ENCODE measurements at regions not wholly inside any gene's neighbourhood (a gene's known extent, or its start where the extent isn't known, plus 50 kb on each side); places are given as distances from the start of the nearest gene placed in this dataset.

DNA sequence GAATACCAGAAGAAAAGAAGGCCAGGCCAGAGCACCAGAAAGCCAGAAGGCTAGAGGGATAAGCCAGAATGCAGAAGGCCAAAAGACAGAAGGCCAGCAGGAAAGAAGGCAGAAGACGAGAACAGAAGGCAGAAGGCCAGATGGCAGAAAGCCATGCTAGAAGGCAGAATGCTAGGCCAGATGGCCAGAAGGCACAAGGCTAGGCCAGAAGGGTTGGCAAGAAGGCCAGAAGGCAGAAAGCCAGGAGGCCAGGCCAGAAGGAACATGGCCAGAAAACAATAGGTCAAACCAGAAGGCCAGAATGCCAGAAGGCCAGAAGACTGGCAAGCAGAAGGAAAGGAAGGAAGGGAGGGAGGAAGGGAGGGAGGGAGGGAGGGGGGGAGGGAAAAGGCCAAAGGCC lies 188.8 kb downstream of the TUBA3C start:
- Mint-ChIP-seq H3K27me3 (ENCODE audit: insufficient read depth, low read depth, poor library complexity) (peaks cover 22% of the 10 kb centered on the region), H3K36me3 (ENCODE audit: low read depth) (peaks cover 68% of the 10 kb centered on the region), H3K4me1 (no peaks in the 10 kb centered on the region; the same call in 2 of the 3 replicates), H3K27ac (no peak overlapping the region), H3K9me3 (peaks cover 100% of the 10 kb centered on the region), H3K4me3 (no peak overlapping the region)
- Histone ChIP-seq H3F3A (replicated peaks; ENCODE audit: low read depth) (no peaks in the 10 kb centered on the region), H3K4me1 (ENCODE audit: insufficient read depth) (no peaks in the 10 kb centered on the region), H3K4me2 (no peak overlapping the region), H3K4me3 (no peak overlapping the region), H4K20me1 (replicated peaks; ENCODE audit: insufficient read depth) (no peaks in the 10 kb centered on the region), H3K27me3 (ENCODE audit: insufficient read depth) (no peaks in the 10 kb centered on the region), H3K36me3 (ENCODE audit: insufficient read depth) (peaks cover 4% of the 10 kb centered on the region; the same call in 1 of the 2 replicates), H3K9me2 (ENCODE audit: insufficient read depth) (no peaks in the 10 kb centered on the region), H3K79me2 (replicated peaks; ENCODE audit: insufficient read depth) (no peaks in the 10 kb centered on the region), H2AFZ (no peak overlapping the region), H3K27ac (ENCODE audit: low read depth) (no peak overlapping the region)
- DNase-seq (ENCODE audit: low spot score) (no peak), ATAC-seq (no peak)
- TF ChIP-seq JUNB (IDR thresholded peaks at IDR 0.05; ENCODE audit: unreplicated experiment): no peak
- TF ChIP-seq ZNF331 (CRISPR knock-in tag; IDR thresholded peaks at IDR 0.05; ENCODE audit: low read depth): no peak
- TF ChIP-seq, protein P1, sequence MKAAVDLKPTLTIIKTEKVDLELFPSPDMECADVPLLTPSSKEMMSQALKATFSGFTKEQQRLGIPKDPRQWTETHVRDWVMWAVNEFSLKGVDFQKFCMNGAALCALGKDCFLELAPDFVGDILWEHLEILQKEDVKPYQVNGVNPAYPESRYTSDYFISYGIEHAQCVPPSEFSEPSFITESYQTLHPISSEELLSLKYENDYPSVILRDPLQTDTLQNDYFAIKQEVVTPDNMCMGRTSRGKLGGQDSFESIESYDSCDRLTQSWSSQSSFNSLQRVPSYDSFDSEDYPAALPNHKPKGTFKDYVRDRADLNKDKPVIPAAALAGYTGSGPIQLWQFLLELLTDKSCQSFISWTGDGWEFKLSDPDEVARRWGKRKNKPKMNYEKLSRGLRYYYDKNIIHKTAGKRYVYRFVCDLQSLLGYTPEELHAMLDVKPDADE (IDR thresholded peaks at IDR 0.05): no peak
- TF ChIP-seq REST (IDR thresholded peaks at IDR 0.05; ENCODE audit: unreplicated experiment): no peak
- no peak for TF ChIP-seq NANOG (IDR thresholded peaks at IDR 0.05; ENCODE audit: borderline replicate concordance)
- no peak for TF ChIP-seq EZH2phosphoT487 (IDR thresholded peaks at IDR 0.05; ENCODE audit: unreplicated experiment)
- no peak for TF ChIP-seq POLR2AphosphoS5 (IDR thresholded peaks at IDR 0.05; ENCODE audit: low read depth)
- TF ChIP-seq STAT1 (IDR thresholded peaks at IDR 0.05; ENCODE audit: unreplicated experiment): no peak
- TF ChIP-seq ZNF114 (CRISPR knock-in tag; IDR thresholded peaks at IDR 0.05): no peak
- TF ChIP-seq CREB1 (CRISPR knock-in tag; IDR thresholded peaks at IDR 0.05; ENCODE audit: low read depth): no peak
- TF ChIP-seq CTCF (conservative IDR thresholded peaks at IDR 0.05; ENCODE audit: low read depth in 2 of 2): no peak
- no peak for TF ChIP-seq EZH2 (IDR thresholded peaks at IDR 0.05; ENCODE audit: low read depth, unreplicated experiment)
- TF ChIP-seq ZNF462 (CRISPR knock-in tag; IDR thresholded peaks at IDR 0.05): no peak

Data from GM23338 (cell line).